Gastrocnemius medialis (tissue), 4 donors: ENCODE measurements at regions not wholly inside any gene's neighbourhood (a gene's known extent, or its start where the extent isn't known, plus 50 kb on each side); places are given as distances from the start of the nearest gene placed in this dataset.

Source experiments
- POLR2A ChIP-seq, 2 donors: fragments of 450-650 bp; IDR thresholded peaks; one replicate each; pipeline ENCODE4 v1.6.1; 2017; ENCODE audit warnings: antibody characterized with exemption in 2 of 2, mild to moderate bottlenecking in 2 of 2, moderate library complexity in 2 of 2
- TF ChIP-seq, protein P1 (sequence below), 5 experiments: fragments of 450-650 bp in 3 of 5; fragments of 200-600 bp in 2 of 5; sonication (generic) in 2 of 5; IDR thresholded peaks in 4 of 5; conservative IDR thresholded peaks in 1 of 5; 1 replicate in 4 of 5; 2 replicates in 1 of 5; pipeline ENCODE4 v1.5.1; 2016 to 2019; ENCODE audit warnings: antibody characterized with exemption in 5 of 5, mild to moderate bottlenecking in 3 of 5, moderate library complexity in 3 of 5

DNA sequence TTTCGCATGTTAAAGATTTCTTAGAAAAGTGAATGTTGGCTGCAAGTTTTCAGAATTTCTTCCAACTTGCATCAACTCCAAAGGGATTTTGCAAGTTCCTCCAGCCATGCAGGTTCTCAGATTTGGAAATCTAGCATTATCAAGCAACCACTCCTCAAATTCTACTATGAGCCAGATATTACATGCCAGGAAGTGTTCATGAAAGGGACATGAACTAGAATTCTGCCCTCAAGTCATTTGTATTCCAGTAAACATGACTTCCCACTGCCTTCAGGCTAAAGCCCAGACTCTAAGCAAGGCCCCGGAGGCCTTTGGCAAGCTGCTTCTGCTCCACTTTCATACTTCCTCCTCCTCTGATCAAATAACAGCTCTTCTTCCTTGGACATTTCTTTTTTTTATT lies 111.3 kb upstream of the PAPPA start:
- TF ChIP-seq POLR2A (IDR thresholded peaks at IDR 0.05), result no peak
- TF ChIP-seq, protein P1, sequence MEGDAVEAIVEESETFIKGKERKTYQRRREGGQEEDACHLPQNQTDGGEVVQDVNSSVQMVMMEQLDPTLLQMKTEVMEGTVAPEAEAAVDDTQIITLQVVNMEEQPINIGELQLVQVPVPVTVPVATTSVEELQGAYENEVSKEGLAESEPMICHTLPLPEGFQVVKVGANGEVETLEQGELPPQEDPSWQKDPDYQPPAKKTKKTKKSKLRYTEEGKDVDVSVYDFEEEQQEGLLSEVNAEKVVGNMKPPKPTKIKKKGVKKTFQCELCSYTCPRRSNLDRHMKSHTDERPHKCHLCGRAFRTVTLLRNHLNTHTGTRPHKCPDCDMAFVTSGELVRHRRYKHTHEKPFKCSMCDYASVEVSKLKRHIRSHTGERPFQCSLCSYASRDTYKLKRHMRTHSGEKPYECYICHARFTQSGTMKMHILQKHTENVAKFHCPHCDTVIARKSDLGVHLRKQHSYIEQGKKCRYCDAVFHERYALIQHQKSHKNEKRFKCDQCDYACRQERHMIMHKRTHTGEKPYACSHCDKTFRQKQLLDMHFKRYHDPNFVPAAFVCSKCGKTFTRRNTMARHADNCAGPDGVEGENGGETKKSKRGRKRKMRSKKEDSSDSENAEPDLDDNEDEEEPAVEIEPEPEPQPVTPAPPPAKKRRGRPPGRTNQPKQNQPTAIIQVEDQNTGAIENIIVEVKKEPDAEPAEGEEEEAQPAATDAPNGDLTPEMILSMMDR (IDR thresholded peaks at IDR 0.05 in 4 of 5, conservative IDR thresholded peaks at IDR 0.05 in 1 of 5), result no peak
